Ovary (tissue), 7 donors: ENCODE measurements at regions not wholly inside any gene's neighbourhood (a gene's known extent, or its start where the extent isn't known, plus 50 kb on each side); places are given as distances from the start of the nearest gene placed in this dataset.

ENCODE experiments used
- DNase-seq, 5 donors: peaks; one replicate each; pipeline ENCODE4 v3.0.0-alpha.2; 2019 to 2020
- H3K27ac ChIP-seq, 2 donors: fragments of 200-600 bp; one replicate each; pipeline versions ENCODE4 v1.5.1 to v1.8.0; 2019 to 2022
- H3K27me3 ChIP-seq: fragments of 200-600 bp; one replicate; pipeline ENCODE4 v1.8.0; 2022
- H3K36me3 ChIP-seq: fragments of 200-600 bp; sonication (generic); one replicate; pipeline ENCODE4 v1.5.1; 2019
- H3K4me1 ChIP-seq: one replicate; pipeline ENCODE4 v1.8.1; 2013; ENCODE audit warnings: mild to moderate bottlenecking, moderate library complexity; ENCODE audit not compliant: insufficient read depth
- H3K4me3 ChIP-seq: fragments of 200-600 bp; sonication (generic); one replicate; pipeline ENCODE4 v1.5.1; 2017
- H3K9me3 ChIP-seq, 2 donors: fragments of 200-600 bp in 1 of 2; sonication (generic) in 1 of 2; one replicate each; pipeline versions ENCODE4 v1.5.1 to v1.8.1; 2013 to 2019; ENCODE audit warnings: mild to moderate bottlenecking in 1 of 2, moderate library complexity in 1 of 2
- EP300 ChIP-seq: sonication (generic); formaldehyde crosslinking; IDR thresholded peaks from one replicate; pipeline ENCODE4 v1.6.1; 2017; ENCODE audit warnings: antibody characterized with exemption
- POLR2A ChIP-seq: fragments of 450-650 bp; IDR thresholded peaks from one replicate; pipeline ENCODE4 v1.6.1; 2017; ENCODE audit warnings: antibody characterized with exemption, mild to moderate bottlenecking, moderate library complexity
- WGBS, 3 donors: extraction: QIAGEN DNeasy Blood & Tissue Kit in 1 of 3; methylation state at CpG; one replicate each; pipeline versions ENCODE4 v1.1.5 to v1.1.7; 2013 to 2017; 5-methylcytosine and 5-hydroxymethylcytosine counted together
- intact Hi-C, 4 donors: fragments of 100-400 bp; cut with DNase I; formaldehyde crosslinking; loops; one replicate each; pipeline versions ENCODE4 v1.11.0 to v1.15.1; 2022 to 2023
- TF ChIP-seq, protein P1 (sequence below), 3 donors: fragments of 450-650 bp in 2 of 3; fragments of 200-600 bp in 1 of 3; IDR thresholded peaks; one replicate each; pipeline versions ENCODE4 v1.5.1 to v1.8.0; 2016 to 2022; ENCODE audit warnings: antibody characterized with exemption in 3 of 3, mild to moderate bottlenecking in 1 of 3
- donor health status: DM: no; HTN: no; CAD: no; lungs with moderate emphysema.
- donor health status: DM: no; HTN: no; CAD: no.
- donor health status: Bipolar disorder and iron deficiency.
- donor health status: DM: no; HTN: no; CAD: no.
- donor health status: DM: yes; HTN: yes; CAD: no.

DNA sequence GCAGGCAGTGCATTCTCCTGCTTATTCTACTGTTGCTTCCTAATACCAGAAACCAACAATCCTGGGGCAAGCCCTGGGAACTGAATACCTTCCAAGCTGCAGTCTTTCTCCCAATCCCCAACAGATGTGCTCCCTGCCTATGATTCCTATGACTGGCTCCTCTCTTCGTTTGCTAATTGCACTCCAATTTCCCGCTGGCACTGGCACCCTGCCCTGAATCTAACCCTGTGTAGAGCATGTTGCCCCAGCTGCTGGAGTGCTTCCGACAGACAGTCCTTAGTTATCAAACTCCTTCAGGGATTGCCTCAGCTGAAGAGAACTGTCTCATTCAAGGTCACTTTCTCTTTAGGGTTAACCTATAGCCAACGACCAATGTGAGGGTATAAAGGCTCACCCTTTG, 214.1 kb downstream of the NECTIN3 start:
- DNase-seq = no peak
- H3K4me3 ChIP-seq = no peak overlapping the region
- TF ChIP-seq EP300 (no peak), POLR2A (no peak)
- TF ChIP-seq, protein P1, sequence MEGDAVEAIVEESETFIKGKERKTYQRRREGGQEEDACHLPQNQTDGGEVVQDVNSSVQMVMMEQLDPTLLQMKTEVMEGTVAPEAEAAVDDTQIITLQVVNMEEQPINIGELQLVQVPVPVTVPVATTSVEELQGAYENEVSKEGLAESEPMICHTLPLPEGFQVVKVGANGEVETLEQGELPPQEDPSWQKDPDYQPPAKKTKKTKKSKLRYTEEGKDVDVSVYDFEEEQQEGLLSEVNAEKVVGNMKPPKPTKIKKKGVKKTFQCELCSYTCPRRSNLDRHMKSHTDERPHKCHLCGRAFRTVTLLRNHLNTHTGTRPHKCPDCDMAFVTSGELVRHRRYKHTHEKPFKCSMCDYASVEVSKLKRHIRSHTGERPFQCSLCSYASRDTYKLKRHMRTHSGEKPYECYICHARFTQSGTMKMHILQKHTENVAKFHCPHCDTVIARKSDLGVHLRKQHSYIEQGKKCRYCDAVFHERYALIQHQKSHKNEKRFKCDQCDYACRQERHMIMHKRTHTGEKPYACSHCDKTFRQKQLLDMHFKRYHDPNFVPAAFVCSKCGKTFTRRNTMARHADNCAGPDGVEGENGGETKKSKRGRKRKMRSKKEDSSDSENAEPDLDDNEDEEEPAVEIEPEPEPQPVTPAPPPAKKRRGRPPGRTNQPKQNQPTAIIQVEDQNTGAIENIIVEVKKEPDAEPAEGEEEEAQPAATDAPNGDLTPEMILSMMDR (IDR thresholded peaks at IDR 0.05) = no peak
- no peak overlapping the region for H3K27ac ChIP-seq
- H3K27me3 ChIP-seq = no peaks in the 10 kb centered on the region
- H3K36me3 ChIP-seq = no peaks in the 10 kb centered on the region
- H3K4me1 ChIP-seq = no peaks in the 10 kb centered on the region
- intact Hi-C loops = no loop called here
- WGBS, 3 donors = 42 to 59% (median 44%) methylated on average over 4 of the region's 4 CpGs
- H3K9me3 ChIP-seq = no peaks in the 10 kb centered on the region

DNA sequence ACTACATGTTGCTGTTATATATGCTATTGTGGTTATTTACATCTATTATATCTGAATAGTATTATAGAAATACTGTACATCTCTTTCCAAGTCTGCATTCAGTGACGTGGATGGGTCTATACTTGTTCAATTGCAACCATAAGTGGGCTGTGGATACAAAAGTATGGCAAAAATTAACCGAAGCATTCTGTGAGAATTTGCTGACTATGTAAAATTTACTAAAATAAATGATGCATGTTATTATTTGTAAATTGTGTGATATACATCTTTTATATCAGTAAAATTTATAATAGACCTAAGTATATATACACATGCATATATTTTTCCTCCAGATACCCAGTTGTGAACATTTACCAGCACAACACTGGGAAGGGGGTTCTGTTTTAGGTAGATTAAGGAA, 215.1 kb downstream of the NECTIN3 start:
- Histone ChIP-seq H3K9me3 (no peaks in the 10 kb centered on the region), H3K27ac (no peak overlapping the region), H3K4me3 (no peak overlapping the region), H3K27me3 (no peaks in the 10 kb centered on the region), H3K36me3 (no peaks in the 10 kb centered on the region), H3K4me1 (no peaks in the 10 kb centered on the region)
- intact Hi-C loops = no loop called here
- TF ChIP-seq EP300 = no peak
- TF ChIP-seq, protein P1 (IDR thresholded peaks at IDR 0.05) = no peak
- no peak for TF ChIP-seq POLR2A
- 87 to 89% (median 88%) methylated on average over 2 of the region's 2 CpGs for WGBS, 3 donors
- no peak for DNase-seq

DNA sequence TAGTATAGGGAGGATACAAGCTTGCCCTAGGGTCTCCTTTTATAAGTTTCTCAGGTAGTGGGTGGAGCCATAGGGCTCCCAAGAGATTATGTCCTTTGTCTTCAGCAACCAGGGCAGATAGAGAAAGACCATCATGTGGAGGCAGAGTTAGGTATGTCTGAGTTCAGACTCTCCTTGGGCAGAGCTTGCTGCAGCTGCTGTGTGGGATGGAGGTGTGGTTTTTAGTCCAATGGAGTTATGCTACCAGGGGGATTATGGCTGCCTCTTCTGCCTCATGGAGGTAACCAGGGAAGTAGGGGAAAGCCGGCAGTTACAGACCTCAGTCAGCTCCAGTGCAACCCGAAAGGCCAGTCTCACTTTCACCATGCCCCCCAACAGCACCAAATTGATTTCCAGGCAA, 220.5 kb downstream of the NECTIN3 start:
- 95 to 97% (median 97%) methylated on average over 2 of the region's 2 CpGs for WGBS, 3 donors
- intact Hi-C loops = no loop called here
- Histone ChIP-seq H3K27ac (no peak overlapping the region), H3K27me3 (no peaks in the 10 kb centered on the region), H3K9me3 (no peaks in the 10 kb centered on the region), H3K4me1 (no peaks in the 10 kb centered on the region), H3K4me3 (no peak overlapping the region), H3K36me3 (no peaks in the 10 kb centered on the region)
- TF ChIP-seq POLR2A = no peak
- TF ChIP-seq, protein P1 (IDR thresholded peaks at IDR 0.05) = no peak
- no peak for TF ChIP-seq EP300
- DNase-seq = no peak

DNA sequence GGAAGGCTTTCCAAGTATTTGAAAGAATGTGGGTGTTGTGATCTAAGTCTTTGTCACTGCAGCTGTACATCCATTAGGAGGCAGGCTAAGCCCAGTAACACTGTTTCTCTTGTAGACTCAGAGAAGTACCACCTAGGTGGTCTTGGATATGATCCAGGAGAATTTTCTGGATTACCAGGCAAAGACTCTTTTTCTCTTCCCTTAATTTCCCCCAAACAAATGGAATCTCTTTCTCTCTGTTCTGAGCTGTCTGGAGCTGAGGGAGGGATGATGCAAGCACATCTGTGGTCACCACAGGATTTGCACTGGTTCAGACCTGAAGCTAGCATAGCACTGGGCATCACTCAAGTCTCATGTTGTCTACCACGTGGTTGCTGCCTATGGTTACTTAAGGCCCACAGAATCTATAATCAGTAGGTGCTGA, 227.6 kb downstream of the NECTIN3 start:
- intact Hi-C loops = no loop called here
- WGBS, 3 donors = 78 to 86% (median 84%) methylated on average over 1 of the region's 1 CpG

More for the DNA sequence above, 227.6 kb downstream of the NECTIN3 start:
- H3K36me3 ChIP-seq = no peaks in the 10 kb centered on the region
- no peaks in the 10 kb centered on the region for H3K27me3 ChIP-seq
- H3K4me1 ChIP-seq = no peaks in the 10 kb centered on the region
- H3K4me3 ChIP-seq = no peak overlapping the region
- H3K27ac ChIP-seq = no peak overlapping the region
- no peak for DNase-seq
- H3K9me3 ChIP-seq = no peaks in the 10 kb centered on the region
- TF ChIP-seq POLR2A (no peak), EP300 (no peak)
- TF ChIP-seq, protein P1 (IDR thresholded peaks at IDR 0.05) = no peak
